ENCODE measurements at regions not wholly inside any gene's neighbourhood (a gene's known extent, or its start where the extent isn't known, plus 50 kb on each side); places are given as distances from the start of the nearest gene placed in this dataset.

- no peak for DNase-seq
Observed at GRCh38 chr5:112668911-112669310, 68.8 kb upstream of the APC start.

- DNase-seq = no peak
Observed at GRCh38 chr5:112669328-112669963, 68.2 kb upstream of the APC start.

- no peak for DNase-seq
Observed at GRCh38 chr5:112671687-112672086, 66.0 kb upstream of the APC start.

GRCh38 chr5:112681481-112681908 is 56.2 kb upstream of the APC start:
- no peak for DNase-seq

GRCh38 chr5:112682621-112683061 is 55.0 kb upstream of the APC start:
- no peak for DNase-seq

GRCh38 chr5:112684121-112684520 is 53.6 kb upstream of the APC start:
- no peak for DNase-seq

GRCh38 chr5:112684737-112685136 is 52.9 kb upstream of the APC start:
- no peak for DNase-seq

- DNase-seq = no peak
Observed at GRCh38 chr5:112685386-112685785, 52.3 kb upstream of the APC start.

- DNase-seq = no peak
Observed at GRCh38 chr5:112685931-112686330, 51.8 kb upstream of the APC start.

GRCh38 chr5:112686675-112687074 is 51.0 kb upstream of the APC start:
- DNase-seq = no peak

GRCh38 chr5:112687306-112687705 is 50.4 kb upstream of the APC start:
- no peak for DNase-seq
